PC-9 (cell line): ENCODE measurements at regions not wholly inside any gene's neighbourhood (a gene's known extent, or its start where the extent isn't known, plus 50 kb on each side); places are given as distances from the start of the nearest gene placed in this dataset.
"Not testable (repeated sequence)": the region's sequence is repeated elsewhere in the genome, so short reads cannot be mapped to it uniquely, and the experiment has no call there.

Experiments used
- BruUV-seq: library from RNA; stranded (reverse); fragments of 400-500 nt; replicated peaks from 2 replicates; lab custom pipeline; 2021; lab: Mats Ljungman, UMichigan
- CTCF ChIA-PET: fragments of 300-600 bp; sonication (Branson Sonifier 250); formaldehyde crosslinking; loops from one replicate; lab custom pipeline; 2022; ENCODE audit warnings: antibody characterized with exemption; lab: Charles Lee
- POLR2A ChIA-PET: fragments of 300-600 bp; sonication (Branson Sonifier 250); formaldehyde crosslinking; loops from one replicate; lab custom pipeline; 2022; ENCODE audit warnings: antibody characterized with exemption; ENCODE audit not compliant: unreplicated experiment; lab: Charles Lee
- DNase-seq, 2 experiments: peaks; one replicate each; pipeline versions ENCODE4 v3.0.0 to v3.0.0-alpha.2; 2015 to 2022; ENCODE audit warnings: mixed read lengths in 1 of 2
- H2AFZ ChIP-seq: fragments of 200-600 bp; sonication (generic); 2 replicates; pipeline ENCODE4 v1.8.1; 2017; ENCODE audit warnings: antibody characterized with exemption
- H3F3A ChIP-seq: fragments of 200-600 bp; sonication (generic); 2 replicates; pipeline ENCODE4 v1.8.1; 2017; ENCODE audit warnings: antibody characterized with exemption, mild to moderate bottlenecking, low read depth; ENCODE audit not compliant: insufficient read depth
- H3K27ac ChIP-seq: fragments of 200-600 bp; sonication (generic); 2 replicates; pipeline ENCODE4 v1.6.1; 2016; ENCODE audit warnings: mixed run types
- H3K27me3 ChIP-seq: fragments of 200-600 bp; sonication (generic); 2 replicates; pipeline ENCODE4 v1.6.1; 2016; ENCODE audit warnings: low read depth, mixed run types; ENCODE audit not compliant: insufficient read depth
- H3K36me3 ChIP-seq: fragments of 200-600 bp; sonication (generic); 2 replicates; pipeline ENCODE4 v1.6.1; 2016; ENCODE audit warnings: low read depth, mixed run types
- H3K4me1 ChIP-seq: fragments of 200-600 bp; sonication (generic); replicated peaks from 2 replicates; pipeline ENCODE4 v1.6.1; 2016; ENCODE audit warnings: mixed run types; ENCODE audit not compliant: insufficient read depth
- H3K4me2 ChIP-seq: fragments of 200-600 bp; sonication (generic); 2 replicates; pipeline ENCODE4 v1.6.1; 2017; ENCODE audit warnings: mixed run types
- H3K4me3 ChIP-seq: fragments of 200-600 bp; sonication (generic); 2 replicates; pipeline ENCODE4 v1.6.1; 2016; ENCODE audit warnings: mixed run types
- H3K79me2 ChIP-seq: fragments of 200-600 bp; sonication (generic); 2 replicates; pipeline ENCODE4 v1.6.1; 2017; ENCODE audit warnings: low read depth, mixed run types
- H3K9me2 ChIP-seq: fragments of 200-600 bp; sonication (generic); 2 replicates; pipeline ENCODE4 v1.8.1; 2017; ENCODE audit warnings: mild to moderate bottlenecking; ENCODE audit not compliant: insufficient read depth
- H3K9me3 ChIP-seq: fragments of 200-600 bp; sonication (generic); 2 replicates; pipeline ENCODE4 v1.8.1; 2016; ENCODE audit warnings: low read depth; ENCODE audit not compliant: insufficient read depth
- H4K20me1 ChIP-seq: fragments of 200-600 bp; sonication (generic); 2 replicates; pipeline ENCODE4 v1.8.1; 2017; ENCODE audit not compliant: insufficient read depth
- CTCF ChIP-seq: fragments of 200-600 bp; sonication (generic); conservative IDR thresholded peaks from 2 replicates; pipeline ENCODE4 v1.6.1; 2017; ENCODE audit warnings: mixed run types, antibody characterized with exemption, mild to moderate bottlenecking, moderate library complexity
- EZH2 ChIP-seq: fragments of 200-600 bp; sonication (generic); IDR thresholded peaks from 2 replicates; pipeline ENCODE4 v1.8.0; 2017; ENCODE audit warnings: antibody characterized with exemption, low read depth
- intact Hi-C: fragments of 100-400 bp; cut with micrococcal nuclease; formaldehyde crosslinking; loops from one replicate; pipeline ENCODE4 v1.10.0; 2022; ENCODE audit not compliant: unreplicated experiment

- Histone ChIP-seq H3K4me2 (no peak overlapping the region), H3K27ac (no peak overlapping the region), H3K9me2 (no peaks in the 10 kb centered on the region), H3F3A (no peaks in the 10 kb centered on the region), H3K79me2 (no peaks in the 10 kb centered on the region), H3K27me3 (no peaks in the 10 kb centered on the region), H2AFZ (no peak overlapping the region), H3K36me3 (no peaks in the 10 kb centered on the region), H3K4me1 (no peaks in the 10 kb centered on the region), H3K9me3 (no peaks in the 10 kb centered on the region), H4K20me1 (no peaks in the 10 kb centered on the region), H3K4me3 (no peak overlapping the region)
- BruUV-seq = no TSS peak
- CTCF ChIA-PET = no interaction called here
- POLR2A ChIA-PET = no interaction called here
- no peak for DNase-seq
- intact Hi-C loops = no loop called here
- TF ChIP-seq CTCF = no peak
- TF ChIP-seq EZH2 = no peak
Measured at GRCh38 chr5:106006242-106006641, 1664.5 kb downstream of the EFNA5 start.

GRCh38 chr5:105998991-105999390 is 1671.7 kb downstream of the EFNA5 start:
- not testable (repeated sequence) for BruUV-seq

GRCh38 chr5:105993027-105993426 is 1677.7 kb downstream of the EFNA5 start:
- H4K20me1 ChIP-seq = no peaks in the 10 kb centered on the region
- H3K27ac ChIP-seq = no peak overlapping the region
- no peaks in the 10 kb centered on the region for H3K36me3 ChIP-seq
- no peaks in the 10 kb centered on the region for H3K4me1 ChIP-seq
- no peak overlapping the region for H2AFZ ChIP-seq
- 0 out of 2 replicates have a peak, but pooled peaks cover 3% of the 10 kb centered on the region for H3K9me2 ChIP-seq
- no peak overlapping the region for H3K4me2 ChIP-seq
- H3K79me2 ChIP-seq = no peaks in the 10 kb centered on the region
- BruUV-seq = no TSS peak
- no peaks in the 10 kb centered on the region for H3K9me3 ChIP-seq
- intact Hi-C loops = no loop called here
- TF ChIP-seq CTCF (no peak), EZH2 (no peak)
- no peaks in the 10 kb centered on the region for H3F3A ChIP-seq
- ChIA-PET CTCF (no interaction called here), POLR2A (no interaction called here)
- no peaks in the 10 kb centered on the region for H3K27me3 ChIP-seq
- DNase-seq = no peak
- H3K4me3 ChIP-seq = no peak overlapping the region

More at GRCh38 chr5:105998991-105999390, 1671.7 kb downstream of the EFNA5 start:
- H3K4me3 ChIP-seq, CTCF ChIA-PET, H3K27ac ChIP-seq, H3F3A ChIP-seq, H3K4me2 ChIP-seq, H3K36me3 ChIP-seq, POLR2A ChIA-PET, H3K9me2 ChIP-seq, intact Hi-C loops, H3K79me2 ChIP-seq, DNase-seq, H3K27me3 ChIP-seq, H3K4me1 ChIP-seq, H4K20me1 ChIP-seq, H3K9me3 ChIP-seq, H2AFZ ChIP-seq: not testable (repeated sequence)

- H3K4me2 ChIP-seq = no peak overlapping the region
- H3K9me3 ChIP-seq = no peaks in the 10 kb centered on the region; the same call in 1 of the 2 replicates
- no TSS peak for BruUV-seq
- POLR2A ChIA-PET = no interaction called here
- intact Hi-C loops = no loop called here
- 0 out of 2 replicates have a peak, but pooled peaks cover 5% of the 10 kb centered on the region for H3K4me1 ChIP-seq
- H3K27ac ChIP-seq = no peak overlapping the region
- TF ChIP-seq EZH2 (no peak), CTCF (no peak)
- no peaks in the 10 kb centered on the region for H3F3A ChIP-seq
- no peak for DNase-seq
- no peak overlapping the region for H2AFZ ChIP-seq
- H3K9me2 ChIP-seq = no peaks in the 10 kb centered on the region
- H3K36me3 ChIP-seq = no peaks in the 10 kb centered on the region
- no peaks in the 10 kb centered on the region for H3K27me3 ChIP-seq
- no peak overlapping the region for H3K4me3 ChIP-seq
- CTCF ChIA-PET = no interaction called here
- H4K20me1 ChIP-seq = no peaks in the 10 kb centered on the region
- H3K79me2 ChIP-seq = no peaks in the 10 kb centered on the region
Measured at GRCh38 chr5:105982526-105982925, 1688.2 kb downstream of the EFNA5 start.
